Adrenal gland (tissue), 5 donors: ENCODE measurements at regions not wholly inside any gene's neighbourhood (a gene's known extent, or its start where the extent isn't known, plus 50 kb on each side); places are given as distances from the start of the nearest gene placed in this dataset.

Experiments used
- POLR2A ChIP-seq, 2 donors: fragments of 450-650 bp; IDR thresholded peaks; one replicate each; pipeline ENCODE4 v1.6.1; 2017; ENCODE audit warnings: antibody characterized with exemption in 2 of 2, mild to moderate bottlenecking in 2 of 2, moderate library complexity in 1 of 2
- TF ChIP-seq, protein P1 (sequence below), 6 experiments: fragments of 450-650 bp in 4 of 6; fragments of 200-600 bp in 2 of 6; sonication (generic) in 1 of 6; IDR thresholded peaks; 1 replicate in 5 of 6; 2 replicates in 1 of 6; pipeline versions ENCODE4 v1.5.1 to v1.8.0; 2016 to 2021; ENCODE audit warnings: antibody characterized with exemption in 6 of 6, mild to moderate bottlenecking in 2 of 6, moderate library complexity in 1 of 6
- donor health status: DM: no; HTN: no; CAD: no.

- no peak for TF ChIP-seq POLR2A (IDR thresholded peaks at IDR 0.05)
- TF ChIP-seq, protein P1, sequence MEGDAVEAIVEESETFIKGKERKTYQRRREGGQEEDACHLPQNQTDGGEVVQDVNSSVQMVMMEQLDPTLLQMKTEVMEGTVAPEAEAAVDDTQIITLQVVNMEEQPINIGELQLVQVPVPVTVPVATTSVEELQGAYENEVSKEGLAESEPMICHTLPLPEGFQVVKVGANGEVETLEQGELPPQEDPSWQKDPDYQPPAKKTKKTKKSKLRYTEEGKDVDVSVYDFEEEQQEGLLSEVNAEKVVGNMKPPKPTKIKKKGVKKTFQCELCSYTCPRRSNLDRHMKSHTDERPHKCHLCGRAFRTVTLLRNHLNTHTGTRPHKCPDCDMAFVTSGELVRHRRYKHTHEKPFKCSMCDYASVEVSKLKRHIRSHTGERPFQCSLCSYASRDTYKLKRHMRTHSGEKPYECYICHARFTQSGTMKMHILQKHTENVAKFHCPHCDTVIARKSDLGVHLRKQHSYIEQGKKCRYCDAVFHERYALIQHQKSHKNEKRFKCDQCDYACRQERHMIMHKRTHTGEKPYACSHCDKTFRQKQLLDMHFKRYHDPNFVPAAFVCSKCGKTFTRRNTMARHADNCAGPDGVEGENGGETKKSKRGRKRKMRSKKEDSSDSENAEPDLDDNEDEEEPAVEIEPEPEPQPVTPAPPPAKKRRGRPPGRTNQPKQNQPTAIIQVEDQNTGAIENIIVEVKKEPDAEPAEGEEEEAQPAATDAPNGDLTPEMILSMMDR (IDR thresholded peaks at IDR 0.05), result no peak
Measured at GRCh38 chr5:160504906-160505305, 83.3 kb downstream of the PTTG1 start.
